K562 (cell line): ENCODE measurements at regions not wholly inside any gene's neighbourhood (a gene's known extent, or its start where the extent isn't known, plus 50 kb on each side); places are given as distances from the start of the nearest gene placed in this dataset.

Experiments
- HCFC1 ChIP-seq: IDR thresholded peaks from 2 replicates; pipeline ENCODE4 v1.6.1; 2012; ENCODE audit warnings: low read depth, low read length, improper control_type of control experiment
- JUN ChIP-seq, 2 experiments: sonication (generic) in 1 of 2; formaldehyde crosslinking in 1 of 2; IDR thresholded peaks; 2 replicates each; pipeline versions ENCODE4 v1.6.1 to v1.8.0; 2012 to 2022; ENCODE audit warnings: borderline replicate concordance in 2 of 2, mild to moderate bottlenecking in 2 of 2, improper control_type of control experiment in 1 of 2, low read depth in 1 of 2, low read length in 1 of 2, missing genetic modification reagents in 1 of 2
- POLR2A ChIP-seq: fragments of 450-650 bp; conservative IDR thresholded peaks from 2 replicates; pipeline ENCODE4 v1.6.1; 2016
- TAF1 ChIP-seq: IDR thresholded peaks from 2 replicates; pipeline ENCODE4 v1.6.1; 2011; ENCODE audit warnings: mild to moderate bottlenecking, low read length, moderate library complexity; ENCODE audit not compliant: insufficient read depth, control insufficient read depth, severe bottlenecking; ENCODE audit errors: extremely low read depth
- TF ChIP-seq, protein P1 (sequence below): sonication (generic); formaldehyde crosslinking; IDR thresholded peaks from 2 replicates; pipeline ENCODE4 v1.8.0; 2022; ENCODE audit warnings: missing genetic modification reagents, mild to moderate bottlenecking, moderate library complexity, borderline replicate concordance

DNA sequence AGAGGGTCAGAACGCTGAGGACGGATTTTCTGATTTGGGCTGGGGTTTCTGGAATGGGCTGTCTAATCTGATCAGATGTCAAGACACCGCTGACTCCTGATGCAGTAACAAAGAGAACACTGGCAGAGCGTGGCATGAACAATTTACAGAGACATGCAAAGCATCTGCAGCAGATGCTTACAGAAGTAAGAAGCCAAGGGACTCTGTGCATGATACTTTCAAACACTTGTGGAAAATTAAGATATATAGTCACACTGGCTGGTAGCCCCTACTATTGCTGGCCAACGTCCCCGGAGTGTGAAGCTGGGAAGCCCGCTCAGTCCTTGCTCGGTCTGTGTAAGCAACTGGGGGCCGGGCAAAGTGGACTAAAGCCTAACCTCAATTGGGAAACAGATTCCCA is 903.7 kb downstream of the BRD1 start:
- TF ChIP-seq JUN (IDR thresholded peaks at IDR 0.05; ENCODE audit: borderline replicate concordance, low read depth, low read length) (no peak), JUN (CRISPR knock-in tag; IDR thresholded peaks at IDR 0.05; ENCODE audit: borderline replicate concordance) (no peak), HCFC1 (no peak), POLR2A (no peak), TAF1 (no peak)
- TF ChIP-seq, protein P1, sequence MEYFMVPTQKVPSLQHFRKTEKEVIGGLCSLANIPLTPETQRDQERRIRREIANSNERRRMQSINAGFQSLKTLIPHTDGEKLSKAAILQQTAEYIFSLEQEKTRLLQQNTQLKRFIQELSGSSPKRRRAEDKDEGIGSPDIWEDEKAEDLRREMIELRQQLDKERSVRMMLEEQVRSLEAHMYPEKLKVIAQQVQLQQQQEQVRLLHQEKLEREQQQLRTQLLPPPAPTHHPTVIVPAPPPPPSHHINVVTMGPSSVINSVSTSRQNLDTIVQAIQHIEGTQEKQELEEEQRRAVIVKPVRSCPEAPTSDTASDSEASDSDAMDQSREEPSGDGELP: no peak
